HepG2 (cell line): ENCODE measurements at regions not wholly inside any gene's neighbourhood (a gene's known extent, or its start where the extent isn't known, plus 50 kb on each side); places are given as distances from the start of the nearest gene placed in this dataset.

Experiments used
- ATAC-seq: fragments of 200-7000 bp; cut with Tn5 transposase; 3 replicates; pipeline ENCODE4 v1.9.1; 2020; ENCODE audit warnings: mild to moderate bottlenecking, moderate library complexity
- BruUV-seq: library from RNA; stranded (reverse); fragments of 400-500 nt; replicated peaks from 2 replicates; lab custom pipeline; 2021; lab: Mats Ljungman, UMichigan
- CTCF ChIA-PET: fragments of 300-600 bp; formaldehyde crosslinking; extraction: SDS; loops from one replicate; lab custom pipeline; 2021; ENCODE audit warnings: low total read pairs, inconsistent platforms, low intra/inter-chr PET ratio; lab: Yijun Ruan, JAX
- POLR2A ChIA-PET: fragments of 350-600 bp; sonication (Branson Sonifier 250); formaldehyde crosslinking; loops from one replicate; lab custom pipeline; 2020; ENCODE audit warnings: antibody characterized with exemption, inconsistent platforms; lab: Yijun Ruan, JAX
- DNase-seq: peaks from one replicate; pipeline ENCODE4 v3.0.0-alpha.2; 2015; ENCODE audit warnings: low spot score
- FAIRE-seq: peaks from 3 replicates; lab custom pipeline; 2011; peaks lifted over from hg19 to GRCh38; lab: Jason Lieb, UNC
- H2AFZ ChIP-seq: one replicate; pipeline ENCODE4 v1.6.1; 2011; ENCODE audit warnings: low read length, inconsistent platforms
- H3K27ac ChIP-seq: fragments of 300-600 bp; 3 replicates; pipeline ENCODE4 v1.8.0; 2011; ENCODE audit warnings: mixed run types, mild to moderate bottlenecking, mixed read lengths, low read length, inconsistent platforms; ENCODE audit not compliant: insufficient read depth; ENCODE audit errors: extremely low read length
- H3K27me3 ChIP-seq, 2 experiments: fragments of 200-600 bp in 1 of 2; 2 replicates in 1 of 2; 3 replicates in 1 of 2; pipeline versions ENCODE4 v1.6.0 to v1.8.0; 2011; ENCODE audit warnings: low read length in 2 of 2, mild to moderate bottlenecking in 2 of 2, moderate library complexity in 2 of 2, inconsistent platforms in 1 of 2; ENCODE audit not compliant: insufficient read depth in 2 of 2, control insufficient read depth in 1 of 2
- H3K36me3 ChIP-seq, 2 experiments: fragments of 200-600 bp in 1 of 2; replicated peaks in 1 of 2; 2 replicates in 1 of 2; 3 replicates in 1 of 2; pipeline versions ENCODE4 v1.5.1 to v1.8.0; 2011; ENCODE audit warnings: low read length in 2 of 2, inconsistent platforms in 1 of 2; ENCODE audit not compliant: insufficient read depth in 2 of 2, control insufficient read depth in 1 of 2
- H3K4me1 ChIP-seq: 2 replicates; pipeline ENCODE4 v1.5.1; 2012; ENCODE audit warnings: low read length, inconsistent platforms; ENCODE audit not compliant: insufficient read depth
- H3K4me2 ChIP-seq: 2 replicates; pipeline ENCODE4 v1.6.0; 2011; ENCODE audit warnings: low read depth, low read length, inconsistent platforms
- H3K4me3 ChIP-seq, 3 experiments: fragments of 200-600 bp in 1 of 3; sonication (generic), shearing (Covaris generic) in 1 of 3; replicated peaks in 1 of 3; 2 replicates each; pipeline ENCODE4 v1.5.1; 2011 to 2016; ENCODE audit warnings: low read length in 3 of 3, inconsistent platforms in 2 of 3, low read depth in 2 of 3, mild to moderate bottlenecking in 2 of 3, control low read depth in 1 of 3, mixed read lengths in 1 of 3; ENCODE audit not compliant: insufficient read depth in 1 of 3
- H3K79me2 ChIP-seq: one replicate; pipeline ENCODE4 v1.6.1; 2011; ENCODE audit warnings: low read length, inconsistent platforms; ENCODE audit not compliant: insufficient read depth
- H3K9ac ChIP-seq: 2 replicates; pipeline ENCODE4 v1.6.0; 2011; ENCODE audit warnings: mild to moderate bottlenecking, low read depth, low read length, inconsistent platforms; ENCODE audit not compliant: insufficient read depth
- H3K9me3 ChIP-seq: 2 replicates; pipeline ENCODE4 v1.5.1; 2012; ENCODE audit warnings: mild to moderate bottlenecking, low read length
- H4K20me1 ChIP-seq: 2 replicates; pipeline ENCODE4 v1.6.0; 2011; ENCODE audit warnings: inconsistent platforms, mild to moderate bottlenecking, low read length, moderate library complexity; ENCODE audit not compliant: insufficient read depth
- ARNT2 ChIP-seq: sonication (generic); formaldehyde crosslinking; IDR thresholded peaks from 2 replicates; pipeline ENCODE4 v1.8.0; 2022; ENCODE audit warnings: mild to moderate bottlenecking, low read depth, missing genetic modification reagents, moderate library complexity
- CHCHD3 ChIP-seq: sonication (generic); formaldehyde crosslinking; IDR thresholded peaks from 2 replicates; pipeline ENCODE4 v1.8.0; 2022; ENCODE audit warnings: mild to moderate bottlenecking, missing genetic modification reagents, moderate library complexity
- FOXC1 ChIP-seq: sonication (generic); formaldehyde crosslinking; IDR thresholded peaks from 2 replicates; pipeline ENCODE4 v1.8.0; 2022; ENCODE audit warnings: mild to moderate bottlenecking, missing genetic modification reagents, borderline replicate concordance
- KLF16 ChIP-seq, 2 experiments: sonication (generic) in 1 of 2; formaldehyde crosslinking in 1 of 2; IDR thresholded peaks; 2 replicates each; pipeline versions ENCODE4 v1.6.1 to v1.8.0; 2016 to 2023; ENCODE audit warnings: missing genetic modification reagents in 2 of 2, missing compliant biosample characterization in 1 of 2
- SAP130 ChIP-seq: IDR thresholded peaks from 2 replicates; pipeline ENCODE4 v1.6.1; 2016; ENCODE audit warnings: low read depth
- SMAD1 ChIP-seq: sonication (generic); formaldehyde crosslinking; IDR thresholded peaks from 2 replicates; pipeline ENCODE4 v1.4.0; 2020; ENCODE audit warnings: missing genetic modification reagents, low read depth, mild to moderate bottlenecking, borderline replicate concordance
- TEAD3 ChIP-seq: optimal IDR thresholded peaks from 2 replicates; pipeline ENCODE3; 2016; ENCODE audit warnings: borderline replicate concordance
- TSC22D2 ChIP-seq: sonication (generic); formaldehyde crosslinking; IDR thresholded peaks from 2 replicates; pipeline ENCODE4 v1.5.1; 2020; ENCODE audit warnings: missing genetic modification reagents, mild to moderate bottlenecking, borderline replicate concordance
- ZNF253 ChIP-seq: sonication (generic); formaldehyde crosslinking; IDR thresholded peaks from 2 replicates; pipeline ENCODE4 v1.8.0; 2022; ENCODE audit warnings: mild to moderate bottlenecking, missing genetic modification reagents, borderline replicate concordance
- ZNF496 ChIP-seq: sonication (generic); formaldehyde crosslinking; IDR thresholded peaks from 2 replicates; pipeline ENCODE4 v1.8.1; 2023; ENCODE audit warnings: mild to moderate bottlenecking, moderate library complexity, missing genetic modification reagents; ENCODE audit not compliant: insufficient replicate concordance
- ZNF556 ChIP-seq: sonication (generic); formaldehyde crosslinking; IDR thresholded peaks from 2 replicates; pipeline ENCODE4 v1.4.0; 2020; ENCODE audit warnings: mild to moderate bottlenecking, missing genetic modification reagents, borderline replicate concordance
- WGBS: methylation state at CpG from one replicate; pipeline ENCODE4 v1.1.6; 2017; ENCODE audit warnings: low lambda C conversion rate; 5-methylcytosine and 5-hydroxymethylcytosine counted together
- in situ Hi-C: cut with HindIII; loops from 2 replicates; pipeline ENCODE4 v1.10.0; 2017; ENCODE audit warnings: low pct_unique_long_range_greater_than_20kb; ENCODE audit not compliant: extremely low pct_ligation_motif_present
- intact Hi-C: fragments of 100-400 bp; cut with micrococcal nuclease; formaldehyde crosslinking; loops from one replicate; pipeline ENCODE4 v1.10.0; 2022; ENCODE audit not compliant: unreplicated experiment
- TF ChIP-seq, protein P1 (sequence below): IDR thresholded peaks from 2 replicates; pipeline ENCODE4 v1.6.1; 2016

DNA sequence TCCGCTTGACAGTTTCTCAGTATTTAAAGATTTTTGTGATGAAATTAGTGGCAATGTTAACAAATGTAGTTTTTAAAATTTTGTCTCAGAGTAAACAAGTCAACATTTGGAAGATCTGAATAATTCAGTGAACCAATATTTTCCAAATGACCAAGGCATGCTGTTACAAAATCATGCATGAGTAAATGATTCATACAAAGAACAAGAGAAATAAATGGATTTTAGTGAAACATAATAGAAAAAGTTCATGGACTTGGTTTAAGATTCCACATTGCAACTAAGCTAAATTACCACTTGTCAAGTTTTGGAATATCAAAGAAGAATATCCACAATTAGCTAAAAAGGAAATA is 125.7 kb upstream of the SNX19 start (continued):
- TF ChIP-seq, protein P1, sequence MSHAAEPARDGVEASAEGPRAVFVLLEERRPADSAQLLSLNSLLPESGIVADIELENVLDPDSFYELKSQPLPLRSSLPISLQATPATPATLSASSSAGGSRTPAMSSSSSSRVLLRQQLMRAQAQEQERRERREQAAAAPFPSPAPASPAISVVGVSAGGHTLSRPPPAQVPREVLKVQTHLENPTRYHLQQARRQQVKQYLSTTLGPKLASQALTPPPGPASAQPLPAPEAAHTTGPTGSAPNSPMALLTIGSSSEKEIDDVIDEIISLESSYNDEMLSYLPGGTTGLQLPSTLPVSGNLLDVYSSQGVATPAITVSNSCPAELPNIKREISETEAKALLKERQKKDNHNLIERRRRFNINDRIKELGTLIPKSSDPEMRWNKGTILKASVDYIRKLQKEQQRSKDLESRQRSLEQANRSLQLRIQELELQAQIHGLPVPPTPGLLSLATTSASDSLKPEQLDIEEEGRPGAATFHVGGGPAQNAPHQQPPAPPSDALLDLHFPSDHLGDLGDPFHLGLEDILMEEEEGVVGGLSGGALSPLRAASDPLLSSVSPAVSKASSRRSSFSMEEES (CRISPR knock-in tag), result no peak
- TF ChIP-seq CHCHD3 (CRISPR knock-in tag), result no peak
- no peak for TF ChIP-seq ZNF253 (CRISPR knock-in tag)
- no peak for TF ChIP-seq TSC22D2
- TF ChIP-seq ARNT2 (CRISPR knock-in tag), result no peak

DNA sequence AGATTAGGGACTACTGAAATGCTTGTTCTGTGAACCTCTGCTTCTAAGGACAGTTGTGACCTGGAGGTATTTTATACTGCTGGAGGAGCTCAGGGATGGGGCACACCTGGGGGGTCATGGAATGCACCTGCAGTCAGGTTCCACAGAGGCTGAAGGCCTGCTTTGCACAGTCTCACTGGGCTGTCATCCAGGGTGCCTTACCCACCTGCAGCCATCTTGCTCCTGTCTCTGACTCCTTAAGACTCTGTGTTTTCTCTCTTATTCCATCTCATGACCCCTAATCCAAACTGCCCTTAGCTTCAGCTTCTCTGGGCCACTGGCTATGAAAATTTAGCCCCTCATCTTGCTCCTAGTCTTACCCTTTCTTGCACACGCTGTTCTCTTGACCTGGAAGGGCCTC is 127.0 kb upstream of the SNX19 start:
- POLR2A ChIA-PET, result no interaction called here
- Histone ChIP-seq H3K4me3 (no peak overlapping the region), H3K36me3 (no peaks in the 10 kb centered on the region), H3K9ac (no peak overlapping the region), H2AFZ (no peak overlapping the region), H3K27me3 (peaks cover 0 to 12% of the 10 kb centered on the region in 2 experiments; a peak in 2 of 5 replicates), H3K4me1 (no peaks in the 10 kb centered on the region), H3K79me2 (no peaks in the 10 kb centered on the region), H4K20me1 (no peaks in the 10 kb centered on the region), H3K27ac (no peak overlapping the region), H3K4me2 (no peak overlapping the region), H3K9me3 (no peaks in the 10 kb centered on the region)
- no TSS peak for BruUV-seq
- no peak for FAIRE-seq
- WGBS, result 0% methylated on average over 1 of the region's 1 CpG
- no peak for DNase-seq
- TF ChIP-seq FOXC1 (no peak), TEAD3 (CRISPR knock-in tag) (no peak), SMAD1 (CRISPR knock-in tag) (no peak), ZNF556 (CRISPR knock-in tag) (no peak), ZNF496 (CRISPR knock-in tag) (no peak), SAP130 (no peak), KLF16 (CRISPR knock-in tag; IDR thresholded peaks at IDR 0.05) (no peak)
- intact Hi-C loops, result no loop called here
- in situ Hi-C loops, result no loop called here
- CTCF ChIA-PET, result no interaction called here
- ATAC-seq, result no peak
